SU-DHL-6 (cell line): ENCODE measurements at regions not wholly inside any gene's neighbourhood (a gene's known extent, or its start where the extent isn't known, plus 50 kb on each side); places are given as distances from the start of the nearest gene placed in this dataset.

Experiments
- H2AFZ ChIP-seq: fragments of 200-600 bp; sonication (generic); 2 replicates; pipeline ENCODE4 v1.6.1; 2014; ENCODE audit warnings: low read depth, mild to moderate bottlenecking, moderate library complexity, mixed read lengths, antibody characterized with exemption, low read length; ENCODE audit not compliant: severe bottlenecking
- H3F3A ChIP-seq: fragments of 200-600 bp; shearing (Covaris generic); 2 replicates; pipeline ENCODE4 v1.6.0; 2016; ENCODE audit warnings: antibody characterized with exemption, mild to moderate bottlenecking; ENCODE audit not compliant: insufficient read depth
- H3K27ac ChIP-seq: fragments of 200-600 bp; sonication (generic); 2 replicates; pipeline ENCODE4 v1.5.1; 2016; ENCODE audit warnings: low read depth, mild to moderate bottlenecking, low read length, moderate library complexity, mixed read lengths
- H3K27me3 ChIP-seq: fragments of 200-600 bp; sonication (generic), shearing (Covaris generic); 2 replicates; pipeline ENCODE4 v1.6.0; 2014; ENCODE audit warnings: mild to moderate bottlenecking, low read length
- H3K36me3 ChIP-seq: fragments of 200-600 bp; sonication (generic); 2 replicates; pipeline ENCODE4 v1.6.1; 2014; ENCODE audit warnings: mild to moderate bottlenecking, low read length, mixed read lengths
- H3K4me2 ChIP-seq: fragments of 300-600, 200-600 bp; shearing (Covaris generic), sonication (generic); 2 replicates; pipeline ENCODE4 v1.6.0; 2014; ENCODE audit warnings: low read length, low read depth, mild to moderate bottlenecking; ENCODE audit not compliant: poor library complexity, severe bottlenecking
- H3K4me3 ChIP-seq: fragments of 200-600 bp; sonication (generic); 2 replicates; pipeline ENCODE4 v1.5.1; 2014; ENCODE audit warnings: antibody characterized with exemption, low read length, mild to moderate bottlenecking, mixed read lengths; ENCODE audit not compliant: insufficient read depth, poor library complexity, severe bottlenecking
- H3K79me2 ChIP-seq: fragments of 200-600 bp; sonication (generic); 2 replicates; pipeline ENCODE4 v1.6.1; 2014; ENCODE audit warnings: mild to moderate bottlenecking, low read length, moderate library complexity; ENCODE audit not compliant: insufficient read depth
- H3K9ac ChIP-seq: fragments of 200-600 bp; sonication (generic); 2 replicates; pipeline ENCODE4 v1.7.0; 2014; ENCODE audit warnings: mild to moderate bottlenecking, low read length
- H3K9me2 ChIP-seq: fragments of 200-600 bp; sonication (generic); replicated peaks from 2 replicates; pipeline ENCODE4 v1.6.1; 2014; ENCODE audit warnings: low read length; ENCODE audit not compliant: insufficient read depth
- H3K9me3 ChIP-seq: fragments of 200-600 bp; sonication (generic); 2 replicates; pipeline ENCODE4 v1.6.1; 2014; ENCODE audit warnings: low read length, mixed read lengths; ENCODE audit not compliant: insufficient read depth
- H4K20me1 ChIP-seq: fragments of 200-600 bp; sonication (generic); 2 replicates; pipeline ENCODE4 v1.6.1; 2014; ENCODE audit warnings: low read depth, mild to moderate bottlenecking, antibody characterized with exemption, low read length, moderate library complexity, mixed read lengths
- CTCF ChIP-seq: fragments of 200-600 bp; sonication (generic); IDR thresholded peaks from one replicate; pipeline ENCODE4 v1.5.1; 2017; ENCODE audit warnings: antibody characterized with exemption, mild to moderate bottlenecking, low read length, moderate library complexity; ENCODE audit not compliant: insufficient read depth, poor library complexity, severe bottlenecking
- EZH2phosphoT487 ChIP-seq: fragments of 200-600 bp; sonication (generic), shearing (Covaris generic); conservative IDR thresholded peaks from 2 replicates; pipeline ENCODE4 v1.6.1; 2018; ENCODE audit warnings: mild to moderate bottlenecking, antibody characterized with exemption, low read length, moderate library complexity, mixed read lengths

DNA sequence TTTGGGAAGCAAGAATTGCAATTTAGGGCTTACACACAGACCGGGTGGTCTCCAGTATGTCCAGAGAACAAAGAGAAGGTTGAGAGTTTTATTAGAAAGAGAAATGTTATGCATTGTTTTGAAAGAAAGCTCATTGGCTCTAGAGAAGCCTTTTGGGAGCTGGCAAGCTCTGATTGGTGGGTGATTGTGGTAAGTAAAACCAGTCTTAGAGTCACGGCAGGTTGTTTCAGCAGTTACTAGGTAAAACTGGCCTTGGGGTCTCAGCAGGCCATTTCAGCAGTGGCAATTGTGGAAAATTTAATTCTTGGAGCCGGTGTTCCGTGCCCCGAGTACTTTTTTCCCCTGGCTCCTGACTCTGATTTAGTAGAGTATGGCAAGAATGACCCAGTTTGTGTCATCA, 78.1 kb downstream of the MRPL46 start:
- H3K79me2 ChIP-seq = no peaks in the 10 kb centered on the region
- H3K27ac ChIP-seq = no peak overlapping the region
- H3K4me2 ChIP-seq = no peak overlapping the region
- H4K20me1 ChIP-seq = no peaks in the 10 kb centered on the region
- H3K36me3 ChIP-seq = no peaks in the 10 kb centered on the region
- no peaks in the 10 kb centered on the region for H3F3A ChIP-seq
- H3K4me3 ChIP-seq = no peak overlapping the region
- H3K9me3 ChIP-seq = no peaks in the 10 kb centered on the region
- no peak overlapping the region for H3K9ac ChIP-seq
- no peak for TF ChIP-seq EZH2phosphoT487
- TF ChIP-seq CTCF = no peak
- H2AFZ ChIP-seq = no peak overlapping the region
- no peaks in the 10 kb centered on the region for H3K27me3 ChIP-seq
- H3K9me2 ChIP-seq = no peaks in the 10 kb centered on the region

GRCh38 chr15:88388686-88389085, 78.5 kb downstream of the MRPL46 start:
- no peaks in the 10 kb centered on the region for H3K9me3 ChIP-seq
- no peak for TF ChIP-seq EZH2phosphoT487
- TF ChIP-seq CTCF = no peak
- H3K27me3 ChIP-seq = no peaks in the 10 kb centered on the region
- no peaks in the 10 kb centered on the region for H3K79me2 ChIP-seq
- H3K9ac ChIP-seq = no peak overlapping the region
- no peak overlapping the region for H3K4me3 ChIP-seq
- H3F3A ChIP-seq = no peaks in the 10 kb centered on the region
- no peak overlapping the region for H2AFZ ChIP-seq
- H3K9me2 ChIP-seq = no peaks in the 10 kb centered on the region
- no peak overlapping the region for H3K4me2 ChIP-seq
- no peak overlapping the region for H3K27ac ChIP-seq
- no peaks in the 10 kb centered on the region for H4K20me1 ChIP-seq
- H3K36me3 ChIP-seq = no peaks in the 10 kb centered on the region

DNA sequence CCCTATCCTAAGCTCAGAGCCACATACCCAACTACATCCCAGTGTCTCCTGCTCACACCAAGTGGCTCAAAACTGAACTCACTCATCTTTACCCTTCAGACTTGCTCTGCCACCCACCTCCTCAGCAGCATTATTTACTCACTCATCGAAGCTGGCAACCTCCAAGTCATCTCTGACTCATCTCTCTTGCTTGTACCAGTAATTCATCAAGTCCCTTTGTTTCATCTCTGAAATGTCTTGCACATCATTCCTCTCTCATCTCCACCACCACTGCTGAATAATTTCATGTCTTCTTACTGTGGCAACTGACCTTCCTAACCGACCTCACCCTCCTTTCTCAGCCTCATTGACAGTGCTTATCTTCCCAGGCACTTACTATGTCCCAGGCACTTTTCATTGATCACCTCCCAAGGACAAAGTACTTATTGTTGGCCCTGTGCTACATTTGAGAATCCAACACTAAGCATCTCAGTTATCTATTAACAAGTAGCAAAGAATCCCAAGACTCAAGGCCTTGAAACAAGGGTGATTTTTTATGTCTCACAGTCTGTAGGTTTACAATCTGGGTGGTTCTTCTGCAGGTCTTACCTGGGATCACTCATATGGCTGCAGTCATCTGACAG, 82.0 kb downstream of the MRPL46 start:
- Histone ChIP-seq H3K9me3 (no peaks in the 10 kb centered on the region), H3K9ac (no peak overlapping the region), H3K27ac (no peak overlapping the region), H3F3A (no peaks in the 10 kb centered on the region), H3K4me2 (no peak overlapping the region), H4K20me1 (no peaks in the 10 kb centered on the region), H3K9me2 (no peaks in the 10 kb centered on the region), H2AFZ (no peak overlapping the region), H3K36me3 (no peaks in the 10 kb centered on the region), H3K4me3 (no peak overlapping the region), H3K27me3 (no peaks in the 10 kb centered on the region), H3K79me2 (no peaks in the 10 kb centered on the region)
- TF ChIP-seq CTCF (no peak), EZH2phosphoT487 (no peak)
